ENCODE measurements at regions not wholly inside any gene's neighbourhood (a gene's known extent, or its start where the extent isn't known, plus 50 kb on each side); places are given as distances from the start of the nearest gene placed in this dataset.

- no peak for TF ChIP-seq ZNF317 (CRISPR knock-in tag; IDR thresholded peaks at IDR 0.05; ENCODE audit: borderline replicate concordance, low read depth)
Measured at GRCh38 chr12:68460236-68460635, 128.1 kb upstream of the MDM1 start (continued).

GRCh38 chr12:68461645-68462044, 129.5 kb upstream of the MDM1 start:
- DNase-seq (ENCODE audit: low spot score) (no peak), ATAC-seq (no peak)
- no peak for TF ChIP-seq SMAD3 (CRISPR knock-in tag; IDR thresholded peaks at IDR 0.05; ENCODE audit: borderline replicate concordance)
- TF ChIP-seq E2F5 (CRISPR knock-in tag; IDR thresholded peaks at IDR 0.05): no peak
- TF ChIP-seq OVOL2 (CRISPR knock-in tag; IDR thresholded peaks at IDR 0.05; ENCODE audit: borderline replicate concordance): no peak
- TF ChIP-seq ARID4B (CRISPR knock-in tag; IDR thresholded peaks at IDR 0.05; ENCODE audit: borderline replicate concordance): no peak
- no peak for TF ChIP-seq IRF2 (CRISPR knock-in tag; IDR thresholded peaks at IDR 0.05; ENCODE audit: borderline replicate concordance, low read depth)
- no peak for TF ChIP-seq TP53 (CRISPR knock-in tag; IDR thresholded peaks at IDR 0.05)
- TF ChIP-seq ZMAT4 (CRISPR knock-in tag; IDR thresholded peaks at IDR 0.05): no peak
- no peak for TF ChIP-seq ELF4 (CRISPR knock-in tag; IDR thresholded peaks at IDR 0.05; ENCODE audit: low read depth)
- ChIA-PET POLR2A (no interaction called here), CTCF (no interaction called here)
- Mint-ChIP-seq H3K4me3 (no peak overlapping the region), H3K27ac (no peak overlapping the region), H3K4me1 (peaks cover under 1% of the 10 kb centered on the region), H3K36me3 (no peaks in the 10 kb centered on the region), H3K9me3 (peaks cover 5% of the 10 kb centered on the region), H3K27me3 (ENCODE audit: low read depth) (no peaks in the 10 kb centered on the region)

GRCh38 chr12:68462803-68463202, 130.6 kb upstream of the MDM1 start:
- no peak for DNase-seq (ENCODE audit: low spot score)
- Mint-ChIP-seq H3K27ac (no peak overlapping the region), H3K27me3 (ENCODE audit: low read depth) (no peaks in the 10 kb centered on the region), H3K36me3 (no peaks in the 10 kb centered on the region), H3K4me3 (no peak overlapping the region), H3K9me3 (no peaks in the 10 kb centered on the region; the same call in 1 of the 2 replicates), H3K4me1 (no peaks in the 10 kb centered on the region)
- ATAC-seq: no peak
- POLR2A ChIA-PET: interaction anchor here (0.7 kb wide), 1 partner anchor 320 kb away, joined by 3 read pairs; no protein-coding TSS in a partner anchor
- no peak for TF ChIP-seq FOXP4 (CRISPR knock-in tag; IDR thresholded peaks at IDR 0.05)
- TF ChIP-seq HMGA2 (CRISPR knock-in tag; IDR thresholded peaks at IDR 0.05): no peak
- TF ChIP-seq ESRRA (CRISPR knock-in tag; IDR thresholded peaks at IDR 0.05; ENCODE audit: borderline replicate concordance): no peak
- TF ChIP-seq FOXK1 (CRISPR knock-in tag; IDR thresholded peaks at IDR 0.05): no peak
- no peak for TF ChIP-seq STAT6 (CRISPR knock-in tag; conservative IDR thresholded peaks at IDR 0.05; ENCODE audit: low read depth)
- no peak for TF ChIP-seq ELF4 (CRISPR knock-in tag; IDR thresholded peaks at IDR 0.05; ENCODE audit: low read depth)
- CTCF ChIA-PET: no interaction called here
